K562 (cell line): ENCODE measurements at regions not wholly inside any gene's neighbourhood (a gene's known extent, or its start where the extent isn't known, plus 50 kb on each side); places are given as distances from the start of the nearest gene placed in this dataset.
A peak's percentile ranks its signal among the peaks of the same experiment; 100 is the strongest.

ENCODE experiments used
- AFF4 ChIP-seq: sonication (generic); formaldehyde crosslinking; IDR thresholded peaks from 2 replicates; pipeline ENCODE4 v1.8.0; 2023; ENCODE audit warnings: mild to moderate bottlenecking, missing genetic modification reagents
- BRD4 ChIP-seq: fragments of 200-600 bp; sonication (generic); IDR thresholded peaks from 2 replicates; pipeline ENCODE4 v1.6.1; 2017; ENCODE audit warnings: inconsistent platforms
- CEBPB ChIP-seq: fragments of 450-650 bp; IDR thresholded peaks from 2 replicates; pipeline ENCODE4 v1.6.1; 2016; ENCODE audit warnings: missing genetic modification characterization, missing compliant biosample characterization
- EZH2 ChIP-seq: IDR thresholded peaks from 2 replicates; pipeline ENCODE4 v1.6.1; 2012; ENCODE audit warnings: low read depth, mild to moderate bottlenecking, inconsistent platforms, low read length, borderline replicate concordance
- KLF6 ChIP-seq: fragments of 250-450 bp; sonication (Bioruptor Pico); IDR thresholded peaks from 2 replicates; pipeline ENCODE4 v1.4.0; 2020; ENCODE audit warnings: mild to moderate bottlenecking, moderate library complexity, borderline replicate concordance
- L3MBTL2 ChIP-seq: fragments of 450-650 bp; IDR thresholded peaks from 2 replicates; pipeline ENCODE4 v1.6.1; 2016; ENCODE audit warnings: mild to moderate bottlenecking, moderate library complexity
- MBD2 ChIP-seq: sonication (generic); IDR thresholded peaks from 2 replicates; pipeline ENCODE4 v1.6.1; 2016; ENCODE audit warnings: low read depth, borderline replicate concordance
- MXI1 ChIP-seq: IDR thresholded peaks from 2 replicates; pipeline ENCODE4 v1.6.1; 2011; ENCODE audit warnings: low read depth, mild to moderate bottlenecking, improper control_type of control experiment, low read length
- PRPF4 ChIP-seq: fragments of 200-400 bp; formaldehyde crosslinking; IDR thresholded peaks from one replicate; pipeline ENCODE4 v1.6.1; 2017; ENCODE audit warnings: low read length, low read depth, mild to moderate bottlenecking; ENCODE audit not compliant: insufficient read depth, poor library complexity, severe bottlenecking
- SETDB1 ChIP-seq: IDR thresholded peaks from one replicate; pipeline ENCODE4 v1.6.1; 2012; ENCODE audit warnings: low read length, control low read depth, inconsistent platforms
- SMC3 ChIP-seq: conservative IDR thresholded peaks from 2 replicates; pipeline ENCODE4 v1.6.1; 2011; ENCODE audit warnings: low read depth, low read length, improper control_type of control experiment; ENCODE audit not compliant: insufficient read depth
- TAF15 ChIP-seq: fragments of 200-400 bp; formaldehyde crosslinking; IDR thresholded peaks from 2 replicates; pipeline ENCODE4 v1.6.1; 2017; ENCODE audit warnings: mild to moderate bottlenecking, low read depth, low read length, moderate library complexity
- TARDBP ChIP-seq: fragments of 450-650 bp; IDR thresholded peaks from 2 replicates; pipeline ENCODE4 v1.6.1; 2016
- ZNF146 ChIP-seq: IDR thresholded peaks from one replicate; pipeline ENCODE4 v1.6.1; 2018; ENCODE audit warnings: missing compliant biosample characterization; ENCODE audit not compliant: unreplicated experiment
- ZNF263 ChIP-seq: sonication (generic); formaldehyde crosslinking; IDR thresholded peaks from 2 replicates; pipeline ENCODE4 v1.8.0; 2022; ENCODE audit warnings: mild to moderate bottlenecking, missing genetic modification reagents, borderline replicate concordance
- ZNF561 ChIP-seq: fragments of 450-650 bp; formaldehyde crosslinking; conservative IDR thresholded peaks from 2 replicates; pipeline ENCODE4 v1.4.0; 2020; ENCODE audit warnings: mild to moderate bottlenecking, moderate library complexity
- ZNF75A ChIP-seq: fragments of 450-650 bp; formaldehyde crosslinking; IDR thresholded peaks from 2 replicates; pipeline ENCODE4 v1.4.0; 2020; ENCODE audit warnings: mild to moderate bottlenecking
- TF ChIP-seq, protein P1 (sequence below): sonication (generic); formaldehyde crosslinking; IDR thresholded peaks from 2 replicates; pipeline ENCODE4 v1.8.0; 2022; ENCODE audit warnings: mild to moderate bottlenecking, missing genetic modification reagents
- TF ChIP-seq, protein P2 (sequence below): sonication (generic); formaldehyde crosslinking; IDR thresholded peaks from 2 replicates; pipeline ENCODE4 v1.8.0; 2022; ENCODE audit warnings: missing genetic modification reagents, mild to moderate bottlenecking, moderate library complexity, borderline replicate concordance
- TF ChIP-seq, protein P3 (sequence below): sonication (generic); formaldehyde crosslinking; IDR thresholded peaks from 2 replicates; pipeline ENCODE4 v1.8.1; 2022; ENCODE audit warnings: missing genetic modification reagents
- TF ChIP-seq, protein P4 (sequence below): fragments of 200-800 bp; sonication (Bioruptor generic); IDR thresholded peaks from 2 replicates; pipeline ENCODE4 v1.6.1; 2017; ENCODE audit warnings: missing genetic modification characterization, missing compliant biosample characterization

- TF ChIP-seq, protein P1, sequence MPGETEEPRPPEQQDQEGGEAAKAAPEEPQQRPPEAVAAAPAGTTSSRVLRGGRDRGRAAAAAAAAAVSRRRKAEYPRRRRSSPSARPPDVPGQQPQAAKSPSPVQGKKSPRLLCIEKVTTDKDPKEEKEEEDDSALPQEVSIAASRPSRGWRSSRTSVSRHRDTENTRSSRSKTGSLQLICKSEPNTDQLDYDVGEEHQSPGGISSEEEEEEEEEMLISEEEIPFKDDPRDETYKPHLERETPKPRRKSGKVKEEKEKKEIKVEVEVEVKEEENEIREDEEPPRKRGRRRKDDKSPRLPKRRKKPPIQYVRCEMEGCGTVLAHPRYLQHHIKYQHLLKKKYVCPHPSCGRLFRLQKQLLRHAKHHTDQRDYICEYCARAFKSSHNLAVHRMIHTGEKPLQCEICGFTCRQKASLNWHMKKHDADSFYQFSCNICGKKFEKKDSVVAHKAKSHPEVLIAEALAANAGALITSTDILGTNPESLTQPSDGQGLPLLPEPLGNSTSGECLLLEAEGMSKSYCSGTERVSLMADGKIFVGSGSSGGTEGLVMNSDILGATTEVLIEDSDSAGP (CRISPR knock-in tag), result no peak
- TF ChIP-seq PRPF4 (no peak), TARDBP (peak; percentile 48; the same call in 1 of the 2 replicates), EZH2 (no peak), ZNF75A (CRISPR knock-in tag) (no peak), ZNF146 (CRISPR knock-in tag) (no peak), L3MBTL2 (no peak), MXI1 (no peak), SETDB1 (no peak), ZNF263 (CRISPR knock-in tag) (no peak), KLF6 (CRISPR knock-in tag) (no peak), MBD2 (peak; percentile 72; the same call in 1 of the 2 replicates), TAF15 (no peak), CEBPB (tag) (no peak), SMC3 (no peak), ZNF561 (no peak), AFF4 (CRISPR knock-in tag) (no peak), BRD4 (no peak)
- TF ChIP-seq, protein P2, sequence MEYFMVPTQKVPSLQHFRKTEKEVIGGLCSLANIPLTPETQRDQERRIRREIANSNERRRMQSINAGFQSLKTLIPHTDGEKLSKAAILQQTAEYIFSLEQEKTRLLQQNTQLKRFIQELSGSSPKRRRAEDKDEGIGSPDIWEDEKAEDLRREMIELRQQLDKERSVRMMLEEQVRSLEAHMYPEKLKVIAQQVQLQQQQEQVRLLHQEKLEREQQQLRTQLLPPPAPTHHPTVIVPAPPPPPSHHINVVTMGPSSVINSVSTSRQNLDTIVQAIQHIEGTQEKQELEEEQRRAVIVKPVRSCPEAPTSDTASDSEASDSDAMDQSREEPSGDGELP (CRISPR knock-in tag), result no peak
- TF ChIP-seq, protein P3, sequence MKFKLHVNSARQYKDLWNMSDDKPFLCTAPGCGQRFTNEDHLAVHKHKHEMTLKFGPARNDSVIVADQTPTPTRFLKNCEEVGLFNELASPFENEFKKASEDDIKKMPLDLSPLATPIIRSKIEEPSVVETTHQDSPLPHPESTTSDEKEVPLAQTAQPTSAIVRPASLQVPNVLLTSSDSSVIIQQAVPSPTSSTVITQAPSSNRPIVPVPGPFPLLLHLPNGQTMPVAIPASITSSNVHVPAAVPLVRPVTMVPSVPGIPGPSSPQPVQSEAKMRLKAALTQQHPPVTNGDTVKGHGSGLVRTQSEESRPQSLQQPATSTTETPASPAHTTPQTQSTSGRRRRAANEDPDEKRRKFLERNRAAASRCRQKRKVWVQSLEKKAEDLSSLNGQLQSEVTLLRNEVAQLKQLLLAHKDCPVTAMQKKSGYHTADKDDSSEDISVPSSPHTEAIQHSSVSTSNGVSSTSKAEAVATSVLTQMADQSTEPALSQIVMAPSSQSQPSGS (CRISPR knock-in tag), result no peak
- TF ChIP-seq, protein P4, sequence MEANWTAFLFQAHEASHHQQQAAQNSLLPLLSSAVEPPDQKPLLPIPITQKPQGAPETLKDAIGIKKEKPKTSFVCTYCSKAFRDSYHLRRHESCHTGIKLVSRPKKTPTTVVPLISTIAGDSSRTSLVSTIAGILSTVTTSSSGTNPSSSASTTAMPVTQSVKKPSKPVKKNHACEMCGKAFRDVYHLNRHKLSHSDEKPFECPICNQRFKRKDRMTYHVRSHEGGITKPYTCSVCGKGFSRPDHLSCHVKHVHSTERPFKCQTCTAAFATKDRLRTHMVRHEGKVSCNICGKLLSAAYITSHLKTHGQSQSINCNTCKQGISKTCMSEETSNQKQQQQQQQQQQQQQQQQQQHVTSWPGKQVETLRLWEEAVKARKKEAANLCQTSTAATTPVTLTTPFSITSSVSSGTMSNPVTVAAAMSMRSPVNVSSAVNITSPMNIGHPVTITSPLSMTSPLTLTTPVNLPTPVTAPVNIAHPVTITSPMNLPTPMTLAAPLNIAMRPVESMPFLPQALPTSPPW (CRISPR knock-in tag), result peak; percentile 8; the same call in 1 of the 2 replicates
Measured at GRCh38 chr17:33904476-33904875, 350.6 kb upstream of the CCL2 start (continued).
